ENCODE measurements at regions not wholly inside any gene's neighbourhood (a gene's known extent, or its start where the extent isn't known, plus 50 kb on each side); places are given as distances from the start of the nearest gene placed in this dataset.

DNA sequence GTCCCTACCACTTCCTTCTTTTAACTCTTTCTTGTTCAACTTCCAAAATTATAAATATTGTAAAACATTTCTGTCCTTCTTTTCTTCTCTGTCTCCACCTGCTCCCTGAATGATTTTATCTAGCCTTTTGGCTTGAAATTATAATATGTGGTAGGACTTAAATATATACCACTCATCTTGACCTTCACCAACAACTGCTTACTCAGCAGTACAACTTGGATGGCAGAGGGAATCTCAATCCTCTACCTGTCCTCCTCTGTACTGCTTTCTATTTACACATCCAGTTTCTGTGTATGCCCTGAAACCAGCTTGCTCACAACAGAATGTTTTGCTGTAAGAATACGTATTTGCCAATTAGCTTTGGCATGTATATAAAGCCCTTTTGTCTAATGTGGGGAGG is 1392.5 kb downstream of the EPHA7 start:
- Histone ChIP-seq H3K4me3 (no peak overlapping the region), H3K27me3 (no peaks in the 10 kb centered on the region), H3K9me3 (no peaks in the 10 kb centered on the region), H3K36me3 (no peaks in the 10 kb centered on the region), H3K27ac (no peak overlapping the region), H3K4me1 (no peaks in the 10 kb centered on the region)
- TF ChIP-seq POLR2AphosphoS5 (IDR thresholded peaks at IDR 0.05; ENCODE audit: insufficient read depth in 1 of 2, low read depth in 1 of 2) = no peak
- TF ChIP-seq POLR2A (IDR thresholded peaks at IDR 0.05) = no peak
- TF ChIP-seq, protein P1, sequence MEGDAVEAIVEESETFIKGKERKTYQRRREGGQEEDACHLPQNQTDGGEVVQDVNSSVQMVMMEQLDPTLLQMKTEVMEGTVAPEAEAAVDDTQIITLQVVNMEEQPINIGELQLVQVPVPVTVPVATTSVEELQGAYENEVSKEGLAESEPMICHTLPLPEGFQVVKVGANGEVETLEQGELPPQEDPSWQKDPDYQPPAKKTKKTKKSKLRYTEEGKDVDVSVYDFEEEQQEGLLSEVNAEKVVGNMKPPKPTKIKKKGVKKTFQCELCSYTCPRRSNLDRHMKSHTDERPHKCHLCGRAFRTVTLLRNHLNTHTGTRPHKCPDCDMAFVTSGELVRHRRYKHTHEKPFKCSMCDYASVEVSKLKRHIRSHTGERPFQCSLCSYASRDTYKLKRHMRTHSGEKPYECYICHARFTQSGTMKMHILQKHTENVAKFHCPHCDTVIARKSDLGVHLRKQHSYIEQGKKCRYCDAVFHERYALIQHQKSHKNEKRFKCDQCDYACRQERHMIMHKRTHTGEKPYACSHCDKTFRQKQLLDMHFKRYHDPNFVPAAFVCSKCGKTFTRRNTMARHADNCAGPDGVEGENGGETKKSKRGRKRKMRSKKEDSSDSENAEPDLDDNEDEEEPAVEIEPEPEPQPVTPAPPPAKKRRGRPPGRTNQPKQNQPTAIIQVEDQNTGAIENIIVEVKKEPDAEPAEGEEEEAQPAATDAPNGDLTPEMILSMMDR (IDR thresholded peaks at IDR 0.05) = no peak
- intact Hi-C loops (cut with DNase I) = no loop called here
- DNase-seq (ENCODE audit: extremely low spot score in 2 of 2) = no peak

DNA sequence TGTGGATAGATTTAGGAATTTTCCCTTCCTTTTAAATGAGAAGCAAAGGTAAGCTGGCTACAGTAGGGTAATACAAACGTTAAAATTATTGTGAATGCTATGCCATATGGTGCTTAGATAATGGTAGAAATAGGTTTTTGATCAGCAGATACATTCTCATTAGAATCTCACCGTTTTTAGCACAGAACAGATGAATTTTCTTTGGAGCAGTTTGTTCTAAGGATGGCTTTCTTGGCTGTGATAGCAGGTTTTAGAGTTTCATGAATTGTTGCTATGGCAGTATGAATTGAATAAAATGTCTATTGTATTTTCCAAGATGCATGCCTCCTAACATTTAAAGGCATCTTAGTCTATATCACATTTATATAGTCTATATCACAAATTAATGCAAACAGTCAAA is 1394.5 kb downstream of the EPHA7 start:
- intact Hi-C loops (cut with DNase I) = no loop called here

DNA sequence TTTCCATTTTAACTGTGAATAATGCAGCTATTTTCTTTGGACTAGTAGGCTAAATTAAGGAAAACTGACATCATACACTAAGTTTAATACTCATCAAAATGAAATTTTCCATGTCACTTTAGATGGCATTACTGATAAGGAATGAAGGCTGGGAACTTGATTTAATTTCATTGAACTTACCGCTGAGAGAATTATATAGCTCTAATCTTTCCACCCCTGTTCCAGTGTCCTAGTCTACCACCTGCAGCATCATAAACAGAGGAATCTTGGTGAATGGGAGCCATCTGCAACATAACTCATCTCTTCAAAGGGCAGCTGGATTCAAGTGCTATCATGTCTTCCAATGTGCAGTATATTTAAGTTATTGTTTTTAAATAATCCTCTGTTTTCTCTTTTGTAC is 1395.2 kb downstream of the EPHA7 start:
- no peaks in the 10 kb centered on the region for H3K9me3 ChIP-seq

More for the DNA sequence above, 1394.5 kb downstream of the EPHA7 start:
- Histone ChIP-seq H3K4me3 (no peak overlapping the region), H3K9me3 (no peaks in the 10 kb centered on the region), H3K4me1 (no peaks in the 10 kb centered on the region), H3K27ac (no peak overlapping the region), H3K27me3 (no peaks in the 10 kb centered on the region), H3K36me3 (no peaks in the 10 kb centered on the region)
- no peak for TF ChIP-seq POLR2AphosphoS5 (IDR thresholded peaks at IDR 0.05; ENCODE audit: insufficient read depth in 1 of 2, low read depth in 1 of 2)
- no peak for DNase-seq (ENCODE audit: extremely low spot score in 2 of 2)

DNA sequence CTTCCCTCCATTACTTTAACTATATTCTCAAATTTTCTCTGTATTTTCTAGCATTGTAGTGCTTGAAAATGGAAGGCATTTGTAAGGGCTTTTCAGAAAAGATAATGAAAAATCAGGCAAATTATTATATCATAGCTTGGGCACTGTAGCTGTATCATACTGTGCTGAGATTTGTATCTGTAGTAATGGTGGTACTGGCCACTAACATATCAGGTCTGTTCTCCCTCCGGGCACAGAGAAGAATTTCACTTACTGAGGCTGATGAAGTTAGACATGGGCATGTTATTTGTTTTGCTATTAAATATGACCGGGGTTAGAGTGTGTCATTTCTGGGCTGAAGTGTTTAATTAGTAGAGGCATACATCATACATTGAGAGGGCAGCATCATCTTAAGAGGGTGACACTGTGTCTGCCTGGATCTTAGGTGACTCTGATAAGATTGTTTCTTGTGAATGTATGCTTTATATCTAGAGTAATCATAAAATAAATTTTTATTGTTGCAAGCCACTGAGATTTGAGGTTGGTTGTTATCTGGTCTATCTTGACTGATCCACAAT is 1395.9 kb downstream of the EPHA7 start:
- Histone ChIP-seq H3K4me3 (no peak overlapping the region), H3K27ac (no peak overlapping the region), H3K27me3 (no peaks in the 10 kb centered on the region), H3K9me3 (no peaks in the 10 kb centered on the region), H3K4me1 (no peaks in the 10 kb centered on the region), H3K36me3 (no peaks in the 10 kb centered on the region)
- intact Hi-C loops (cut with DNase I) = no loop called here
- no peak for DNase-seq (ENCODE audit: extremely low spot score in 2 of 2)
- TF ChIP-seq POLR2AphosphoS5 (IDR thresholded peaks at IDR 0.05; ENCODE audit: insufficient read depth in 1 of 2, low read depth in 1 of 2) (no peak), POLR2A (IDR thresholded peaks at IDR 0.05) (no peak)
- TF ChIP-seq, protein P1 (IDR thresholded peaks at IDR 0.05) = no peak

More for the DNA sequence above, 1395.2 kb downstream of the EPHA7 start:
- Histone ChIP-seq H3K36me3 (no peaks in the 10 kb centered on the region), H3K27me3 (no peaks in the 10 kb centered on the region), H3K4me3 (no peak overlapping the region), H3K27ac (no peak overlapping the region), H3K4me1 (no peaks in the 10 kb centered on the region)
- no peak for DNase-seq (ENCODE audit: extremely low spot score in 2 of 2)
- TF ChIP-seq POLR2A (IDR thresholded peaks at IDR 0.05) (no peak), POLR2AphosphoS5 (IDR thresholded peaks at IDR 0.05; ENCODE audit: insufficient read depth in 1 of 2, low read depth in 1 of 2) (no peak)
- TF ChIP-seq, protein P1 (IDR thresholded peaks at IDR 0.05) = no peak
- intact Hi-C loops (cut with DNase I) = no loop called here

DNA sequence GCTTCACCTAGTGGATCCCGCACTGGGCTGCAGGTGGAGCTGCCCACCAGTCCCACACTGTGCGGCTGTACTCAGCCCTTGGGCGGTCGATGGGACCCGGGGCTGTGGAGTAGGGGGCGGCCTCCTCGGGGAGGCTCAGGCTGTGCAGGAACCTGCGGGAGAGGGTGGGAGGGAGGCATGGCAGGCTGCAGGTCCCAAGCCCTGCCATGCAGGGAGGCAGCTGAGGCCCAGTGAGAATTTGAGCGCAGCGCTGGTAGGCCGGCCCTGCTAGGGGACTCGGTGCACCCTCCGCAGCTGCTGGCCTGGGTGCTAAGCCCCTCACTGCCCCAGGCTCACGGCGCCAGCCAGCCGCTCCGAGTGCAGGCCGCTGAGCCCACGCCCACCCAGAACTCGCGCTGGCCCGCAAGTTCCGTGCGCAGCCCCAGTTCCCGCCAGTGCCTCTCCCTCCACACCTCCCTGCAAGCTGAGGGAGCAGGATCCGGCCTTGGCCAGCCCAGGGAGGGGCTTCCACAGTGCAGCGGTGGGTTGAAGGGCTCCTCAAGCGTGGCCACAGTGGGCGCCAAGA is 1407.6 kb downstream of the EPHA7 start:
- intact Hi-C loops (cut with DNase I) = no loop called here
- Histone ChIP-seq H3K36me3 (no peaks in the 10 kb centered on the region), H3K4me1 (no peaks in the 10 kb centered on the region), H3K4me3 (no peak overlapping the region), H3K27ac (no peak overlapping the region), H3K27me3 (no peaks in the 10 kb centered on the region), H3K9me3 (no peaks in the 10 kb centered on the region)
- TF ChIP-seq POLR2AphosphoS5 (IDR thresholded peaks at IDR 0.05; ENCODE audit: insufficient read depth in 1 of 2, low read depth in 1 of 2) = no peak
- TF ChIP-seq, protein P1 (IDR thresholded peaks at IDR 0.05) = no peak
- no peak for TF ChIP-seq POLR2A (IDR thresholded peaks at IDR 0.05)
- DNase-seq (ENCODE audit: extremely low spot score in 2 of 2) = no peak
